Thyroid gland (tissue), 4 donors: ENCODE measurements at regions not wholly inside any gene's neighbourhood (a gene's known extent, or its start where the extent isn't known, plus 50 kb on each side); places are given as distances from the start of the nearest gene placed in this dataset. TPM values are rescaled to one million over a fixed set of nuclear protein-coding genes. Genes with fewer than 3 reads are reported as not detected.
"Not testable (repeated sequence)": the region's sequence is repeated elsewhere in the genome, so short reads cannot be mapped to it uniquely, and the experiment has no call there.

Experiments
- DNase-seq, 2 donors: peaks; one replicate each; pipeline ENCODE4 v3.0.0-alpha.2; 2019
- H3K27ac ChIP-seq, 3 donors: fragments of 200-600 bp; sonication (generic); 1 replicate in 2 of 3; 2 replicates in 1 of 3; pipeline ENCODE4 v1.5.1; 2016 to 2019; ENCODE audit warnings: mild to moderate bottlenecking in 1 of 3, moderate library complexity in 1 of 3
- H3K27me3 ChIP-seq: fragments of 200-600 bp; sonication (generic); one replicate; pipeline ENCODE4 v1.5.1; 2019
- H3K36me3 ChIP-seq, 2 donors: fragments of 200-600 bp; sonication (generic); one replicate each; pipeline ENCODE4 v1.5.1; 2016 to 2019
- H3K4me1 ChIP-seq, 2 donors: fragments of 200-600 bp; sonication (generic); one replicate each; pipeline ENCODE4 v1.5.1; 2017 to 2019
- H3K4me3 ChIP-seq, 3 donors: fragments of 200-600 bp; sonication (generic); replicated peaks in 1 of 3; 1 replicate in 2 of 3; 2 replicates in 1 of 3; pipeline ENCODE4 v1.5.1; 2016; ENCODE audit warnings: mild to moderate bottlenecking in 1 of 3
- H3K9me3 ChIP-seq: fragments of 200-600 bp; sonication (generic); one replicate; pipeline ENCODE4 v1.5.1; 2017
- POLR2A ChIP-seq, 2 donors: fragments of 450-650 bp; IDR thresholded peaks; one replicate each; pipeline ENCODE4 v1.6.1; 2017; ENCODE audit warnings: antibody characterized with exemption in 2 of 2, mild to moderate bottlenecking in 2 of 2, moderate library complexity in 1 of 2
- WGBS, 2 donors: methylation state at CpG; one replicate each; pipeline ENCODE4 v1.1.5; 2017; 5-methylcytosine and 5-hydroxymethylcytosine counted together
- intact Hi-C: fragments of 100-400 bp; cut with DNase I; formaldehyde crosslinking; loops from one replicate; pipeline ENCODE4 v1.15.1; 2023
- small RNA-seq: library from RNA; depleted of rRNA; stranded (forward); fragments of <200 nt; gene quantifications from one replicate; pipeline ENCODE3, GENCODE V24; 2016
- TF ChIP-seq, protein P1 (sequence below), 6 experiments: fragments of 200-600 bp in 3 of 6; fragments of 450-650 bp in 3 of 6; sonication (generic) in 3 of 6; IDR thresholded peaks; one replicate each; pipeline ENCODE4 v1.5.1; 2016 to 2019; ENCODE audit warnings: antibody characterized with exemption in 6 of 6, mild to moderate bottlenecking in 2 of 6, inconsistent platforms in 1 of 6, moderate library complexity in 1 of 6

DNA sequence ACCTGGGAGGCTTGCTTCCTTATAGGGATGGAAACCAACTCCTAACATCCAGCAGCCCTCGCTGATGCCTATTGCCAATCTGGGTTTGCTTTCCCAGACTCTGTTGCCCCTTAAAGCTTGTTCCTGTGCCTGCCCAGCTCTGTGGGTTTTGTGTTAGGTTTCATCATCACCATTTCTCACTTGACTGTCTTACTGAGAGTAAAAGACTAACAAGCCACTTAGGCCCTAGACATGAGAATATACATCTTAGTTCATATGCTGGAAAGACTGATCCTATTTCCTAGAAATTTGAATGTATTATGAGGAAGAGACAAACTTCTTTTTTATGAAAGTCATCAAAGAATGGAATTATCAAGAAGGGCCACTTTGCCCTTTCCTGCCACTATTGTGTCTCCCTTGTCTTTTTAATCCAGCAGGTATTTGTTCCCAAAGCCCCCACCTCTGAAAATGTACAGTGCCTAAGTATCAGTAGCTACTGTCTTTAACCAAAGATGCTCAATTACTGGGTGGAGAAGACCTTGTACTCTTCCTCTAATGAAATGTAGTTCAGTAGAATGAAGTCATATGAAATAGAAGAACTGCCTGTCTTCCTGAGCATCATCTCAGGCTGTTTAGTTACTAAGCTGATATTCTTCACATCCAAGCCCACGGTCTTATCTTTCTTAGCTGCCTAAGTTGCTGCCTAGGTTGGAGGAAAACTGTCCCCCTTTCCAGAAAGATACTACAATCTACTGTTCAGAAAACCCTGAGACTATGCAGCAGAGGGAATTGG lies 59.8 kb upstream of the ZPLD1 start:
- DNase-seq, result no peak
- intact Hi-C loops, result no loop called here
- TF ChIP-seq POLR2A (IDR thresholded peaks at IDR 0.05), result no peak
- TF ChIP-seq, protein P1, sequence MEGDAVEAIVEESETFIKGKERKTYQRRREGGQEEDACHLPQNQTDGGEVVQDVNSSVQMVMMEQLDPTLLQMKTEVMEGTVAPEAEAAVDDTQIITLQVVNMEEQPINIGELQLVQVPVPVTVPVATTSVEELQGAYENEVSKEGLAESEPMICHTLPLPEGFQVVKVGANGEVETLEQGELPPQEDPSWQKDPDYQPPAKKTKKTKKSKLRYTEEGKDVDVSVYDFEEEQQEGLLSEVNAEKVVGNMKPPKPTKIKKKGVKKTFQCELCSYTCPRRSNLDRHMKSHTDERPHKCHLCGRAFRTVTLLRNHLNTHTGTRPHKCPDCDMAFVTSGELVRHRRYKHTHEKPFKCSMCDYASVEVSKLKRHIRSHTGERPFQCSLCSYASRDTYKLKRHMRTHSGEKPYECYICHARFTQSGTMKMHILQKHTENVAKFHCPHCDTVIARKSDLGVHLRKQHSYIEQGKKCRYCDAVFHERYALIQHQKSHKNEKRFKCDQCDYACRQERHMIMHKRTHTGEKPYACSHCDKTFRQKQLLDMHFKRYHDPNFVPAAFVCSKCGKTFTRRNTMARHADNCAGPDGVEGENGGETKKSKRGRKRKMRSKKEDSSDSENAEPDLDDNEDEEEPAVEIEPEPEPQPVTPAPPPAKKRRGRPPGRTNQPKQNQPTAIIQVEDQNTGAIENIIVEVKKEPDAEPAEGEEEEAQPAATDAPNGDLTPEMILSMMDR (IDR thresholded peaks at IDR 0.05), result no peak
- no peaks in the 10 kb centered on the region for H3K4me1 ChIP-seq
- no peak overlapping the region for H3K27ac ChIP-seq
- no peaks in the 10 kb centered on the region for H3K27me3 ChIP-seq
- H3K36me3 ChIP-seq, result no peaks in the 10 kb centered on the region
- no peak overlapping the region for H3K4me3 ChIP-seq
- 83 to 85% methylated on average over 2 of the region's 2 CpGs for WGBS, 2 donors
- H3K9me3 ChIP-seq, result no peaks in the 10 kb centered on the region

DNA sequence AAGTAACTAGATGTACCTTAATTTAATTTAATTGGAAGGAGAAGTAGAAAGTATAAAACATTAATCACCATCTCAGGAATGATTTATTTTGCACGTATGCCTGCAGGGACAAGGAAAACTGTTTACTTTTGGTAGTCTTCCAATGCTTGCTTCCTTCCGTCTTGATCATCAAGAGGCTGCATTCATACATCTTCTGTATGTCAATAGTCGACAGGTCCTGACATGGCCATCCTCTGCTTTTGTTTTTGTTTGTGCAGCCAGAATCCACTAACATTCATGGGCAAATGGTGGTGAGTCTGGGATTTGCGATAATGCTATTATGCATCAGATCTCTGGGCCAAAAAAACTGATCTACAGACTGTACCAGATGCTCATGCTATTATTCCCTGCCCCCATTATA lies 56.6 kb upstream of the ZPLD1 start:
- Histone ChIP-seq H3K36me3 (no peaks in the 10 kb centered on the region), H3K27me3 (no peaks in the 10 kb centered on the region), H3K4me3 (no peak overlapping the region), H3K27ac (no peak overlapping the region), H3K4me1 (no peaks in the 10 kb centered on the region), H3K9me3 (no peaks in the 10 kb centered on the region)
- TF ChIP-seq, protein P1 (IDR thresholded peaks at IDR 0.05), result no peak
- TF ChIP-seq POLR2A (IDR thresholded peaks at IDR 0.05), result no peak
- 83 to 86% methylated on average over 4 of the region's 4 CpGs for WGBS, 2 donors
- intact Hi-C loops, result no loop called here
- DNase-seq, result no peak

DNA sequence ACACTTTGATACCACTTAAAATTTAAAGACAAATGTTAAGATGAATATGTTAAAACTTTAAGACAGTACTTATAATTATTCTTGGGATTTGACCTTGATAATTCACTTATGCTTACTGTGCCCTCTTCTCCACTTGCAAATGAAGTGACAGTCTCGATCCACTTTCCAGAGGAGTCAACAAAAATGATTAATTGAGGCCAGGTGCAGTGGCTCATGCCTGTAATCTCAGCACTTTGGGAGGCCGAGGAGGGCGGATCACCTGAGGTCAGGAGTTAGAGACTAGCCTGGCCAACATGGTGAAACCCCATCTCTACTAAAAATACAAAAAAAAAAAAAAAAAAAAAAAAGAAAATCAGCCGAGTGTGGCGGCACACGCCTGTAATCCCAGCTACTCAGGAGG lies 52.6 kb upstream of the ZPLD1 start:
- WGBS, 2 donors, result 89 to 90% methylated on average over 6 of the region's 6 CpGs
- H3K27ac ChIP-seq, H3K27me3 ChIP-seq, DNase-seq, intact Hi-C loops, H3K4me1 ChIP-seq, H3K4me3 ChIP-seq, H3K9me3 ChIP-seq, H3K36me3 ChIP-seq: not testable (repeated sequence)

Small RNA genes lying in the stretch of these regions (small RNA-seq; reads per million reads assigned to genes)
- not detected for gene AC106712.1
- not detected for gene RF00019
